ENCODE measurements at regions not wholly inside any gene's neighbourhood (a gene's known extent, or its start where the extent isn't known, plus 50 kb on each side); places are given as distances from the start of the nearest gene placed in this dataset.

DNA sequence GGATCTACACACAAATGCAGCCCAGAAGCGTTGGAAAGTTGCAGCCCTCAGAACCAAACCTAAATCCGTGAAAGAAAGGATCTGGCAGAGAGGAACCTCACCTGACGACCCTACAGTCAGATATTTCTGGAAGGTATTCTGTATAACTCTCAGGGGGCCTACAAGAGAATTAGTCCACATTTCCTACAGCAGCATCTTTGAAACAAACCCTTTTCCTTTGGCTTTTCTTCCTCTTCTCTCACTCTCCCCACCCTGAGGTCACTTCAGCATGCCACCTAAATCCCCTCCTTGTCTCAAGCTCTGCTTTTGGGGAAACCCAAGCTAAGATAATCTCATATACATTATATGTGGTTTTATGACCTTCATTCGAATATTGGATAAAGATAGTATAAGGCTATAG, 719.0 kb upstream of the MIR17HG start:
- Histone ChIP-seq H3K27me3 (no peaks in the 10 kb centered on the region), H3K4me1 (no peaks in the 10 kb centered on the region), H3K36me3 (no peaks in the 10 kb centered on the region), H3K27ac (no peak overlapping the region), H3K4me3 (no peak overlapping the region), H3K9me3 (no peaks in the 10 kb centered on the region)
- ATAC-seq = no peak
- WGBS, 2 donors (ENCODE audit: low coverage in 1 of 2) = 68 to 75% methylated on average over 3 to 4 of the region's 4 CpGs
- no peak for TF ChIP-seq EP300 (IDR thresholded peaks at IDR 0.05)
- TF ChIP-seq, protein P1, sequence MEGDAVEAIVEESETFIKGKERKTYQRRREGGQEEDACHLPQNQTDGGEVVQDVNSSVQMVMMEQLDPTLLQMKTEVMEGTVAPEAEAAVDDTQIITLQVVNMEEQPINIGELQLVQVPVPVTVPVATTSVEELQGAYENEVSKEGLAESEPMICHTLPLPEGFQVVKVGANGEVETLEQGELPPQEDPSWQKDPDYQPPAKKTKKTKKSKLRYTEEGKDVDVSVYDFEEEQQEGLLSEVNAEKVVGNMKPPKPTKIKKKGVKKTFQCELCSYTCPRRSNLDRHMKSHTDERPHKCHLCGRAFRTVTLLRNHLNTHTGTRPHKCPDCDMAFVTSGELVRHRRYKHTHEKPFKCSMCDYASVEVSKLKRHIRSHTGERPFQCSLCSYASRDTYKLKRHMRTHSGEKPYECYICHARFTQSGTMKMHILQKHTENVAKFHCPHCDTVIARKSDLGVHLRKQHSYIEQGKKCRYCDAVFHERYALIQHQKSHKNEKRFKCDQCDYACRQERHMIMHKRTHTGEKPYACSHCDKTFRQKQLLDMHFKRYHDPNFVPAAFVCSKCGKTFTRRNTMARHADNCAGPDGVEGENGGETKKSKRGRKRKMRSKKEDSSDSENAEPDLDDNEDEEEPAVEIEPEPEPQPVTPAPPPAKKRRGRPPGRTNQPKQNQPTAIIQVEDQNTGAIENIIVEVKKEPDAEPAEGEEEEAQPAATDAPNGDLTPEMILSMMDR (IDR thresholded peaks at IDR 0.05) = no peak

DNA sequence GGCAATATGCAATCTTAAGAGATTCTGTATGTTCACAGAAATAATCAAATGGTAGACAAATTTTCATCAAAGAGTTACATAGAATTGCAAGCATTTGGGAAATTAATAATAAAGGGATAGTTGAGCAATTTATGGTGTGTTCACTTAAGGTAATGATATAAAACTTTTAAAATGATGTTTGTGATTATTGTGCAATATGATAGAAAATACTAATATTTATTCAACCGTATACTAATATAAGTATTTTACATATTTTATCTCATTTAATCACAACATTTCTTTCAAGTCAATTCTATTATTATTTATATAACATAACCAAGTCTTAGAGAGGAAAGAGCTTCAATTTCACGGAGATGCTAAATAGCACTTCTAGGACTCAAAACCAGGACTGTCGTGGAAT, 716.8 kb upstream of the MIR17HG start:
- Histone ChIP-seq H3K9me3 (no peaks in the 10 kb centered on the region), H3K4me1 (no peaks in the 10 kb centered on the region), H3K4me3 (no peak overlapping the region), H3K27ac (no peak overlapping the region), H3K36me3 (no peaks in the 10 kb centered on the region), H3K27me3 (no peaks in the 10 kb centered on the region)
- no peak for ATAC-seq
- TF ChIP-seq EP300 (IDR thresholded peaks at IDR 0.05) (no peak), POLR2AphosphoS5 (IDR thresholded peaks at IDR 0.05) (no peak), POLR2A (IDR thresholded peaks at IDR 0.05) (no peak)
- TF ChIP-seq, protein P1 (IDR thresholded peaks at IDR 0.05) = no peak
- 88 to 92% methylated on average over 3 of the region's 3 CpGs for WGBS, 2 donors (ENCODE audit: low coverage in 1 of 2)

DNA sequence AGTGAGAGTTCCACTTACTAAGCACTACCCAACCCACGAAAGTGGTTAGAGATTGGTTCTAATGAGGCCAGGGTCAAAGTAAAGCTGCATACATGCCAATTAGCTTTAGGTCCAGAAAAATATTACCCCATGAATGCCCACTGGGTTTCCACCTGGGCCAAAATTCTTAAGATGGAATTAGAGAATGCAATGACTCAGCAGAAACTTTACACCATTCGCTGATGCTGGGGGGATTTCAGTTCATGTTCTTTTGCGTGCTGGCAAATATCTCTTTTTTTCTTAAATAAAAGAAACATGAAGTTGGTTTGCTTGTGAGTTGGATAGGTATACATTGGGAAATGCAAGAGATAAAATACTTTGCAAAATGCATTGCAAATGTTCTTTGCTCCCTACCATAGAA, 715.3 kb upstream of the MIR17HG start:
- H3K27me3 ChIP-seq = no peaks in the 10 kb centered on the region
- no peak overlapping the region for H3K27ac ChIP-seq
- no peaks in the 10 kb centered on the region for H3K36me3 ChIP-seq
- no peak overlapping the region for H3K4me3 ChIP-seq
- ATAC-seq = no peak
- H3K4me1 ChIP-seq = no peaks in the 10 kb centered on the region
- H3K9me3 ChIP-seq = no peaks in the 10 kb centered on the region
- no peak for TF ChIP-seq POLR2A (IDR thresholded peaks at IDR 0.05)
- no peak for TF ChIP-seq EP300 (IDR thresholded peaks at IDR 0.05)
- TF ChIP-seq POLR2AphosphoS5 (IDR thresholded peaks at IDR 0.05) = no peak
- TF ChIP-seq, protein P1 (IDR thresholded peaks at IDR 0.05) = no peak
- WGBS, 2 donors (ENCODE audit: low coverage in 1 of 2) = 83 to 88% methylated on average over 3 of the region's 3 CpGs

DNA sequence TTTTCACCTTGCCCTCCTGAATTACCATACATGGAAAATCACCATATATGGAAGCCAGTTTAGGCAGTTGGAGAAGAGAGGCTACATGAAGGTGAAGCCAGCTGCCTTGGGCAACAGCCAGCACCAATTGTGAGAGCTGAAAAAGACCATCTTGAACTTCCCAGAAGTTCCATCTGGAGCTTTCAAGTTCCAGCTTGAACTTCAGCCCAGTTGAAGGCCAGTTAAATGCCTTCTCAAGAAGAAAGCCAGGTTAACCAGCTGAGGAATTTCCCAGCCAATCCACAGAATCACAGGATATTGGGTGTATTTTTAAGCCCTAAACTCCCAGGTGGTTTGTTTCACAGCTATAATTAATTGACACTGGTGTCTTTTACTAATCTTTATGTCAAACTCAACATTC, 713.6 kb upstream of the MIR17HG start:
- TF ChIP-seq POLR2A (IDR thresholded peaks at IDR 0.05) (no peak), POLR2AphosphoS5 (IDR thresholded peaks at IDR 0.05) (no peak), EP300 (IDR thresholded peaks at IDR 0.05) (no peak)
- TF ChIP-seq, protein P1 (IDR thresholded peaks at IDR 0.05) = no peak
- Histone ChIP-seq H3K4me1 (no peaks in the 10 kb centered on the region), H3K9me3 (no peaks in the 10 kb centered on the region), H3K27me3 (no peaks in the 10 kb centered on the region), H3K27ac (no peak overlapping the region), H3K4me3 (no peak overlapping the region), H3K36me3 (no peaks in the 10 kb centered on the region)
- ATAC-seq = no peak

DNA sequence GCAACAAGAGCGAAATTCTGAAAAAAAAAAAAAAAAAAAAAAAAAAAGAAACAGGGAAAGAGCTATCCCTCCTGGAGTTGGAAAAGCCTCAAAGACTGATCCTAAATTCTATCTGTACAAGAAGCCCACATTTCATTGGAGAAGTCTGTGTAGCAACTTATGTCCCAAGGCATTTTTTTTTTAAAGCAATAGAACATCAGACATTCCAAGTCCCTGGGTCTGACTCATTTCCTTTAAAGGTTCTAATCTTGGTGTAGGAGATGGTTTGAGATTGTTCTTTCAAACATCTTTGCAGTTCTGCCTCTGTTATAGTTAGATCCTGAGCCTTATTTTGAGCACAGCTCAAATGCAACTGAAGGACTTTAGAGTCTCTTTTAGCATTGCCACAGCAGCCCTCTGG, 706.5 kb upstream of the MIR17HG start:
- Histone ChIP-seq H3K4me1 (no peaks in the 10 kb centered on the region), H3K27me3 (no peaks in the 10 kb centered on the region), H3K9me3 (no peaks in the 10 kb centered on the region), H3K4me3 (no peak overlapping the region), H3K36me3 (no peaks in the 10 kb centered on the region), H3K27ac (no peak overlapping the region)
- TF ChIP-seq POLR2A (IDR thresholded peaks at IDR 0.05) = no peak
- TF ChIP-seq EP300 (IDR thresholded peaks at IDR 0.05) = no peak
- TF ChIP-seq, protein P1 (IDR thresholded peaks at IDR 0.05) = no peak
- TF ChIP-seq POLR2AphosphoS5 (IDR thresholded peaks at IDR 0.05) = no peak
- 83% methylated on average over 1 of the region's 1 CpG; no CpG with 5 or more reads in 1 of the 2 donors for WGBS, 2 donors (ENCODE audit: low coverage in 1 of 2)
- no peak for ATAC-seq

Data from gastroesophageal sphincter (tissue), 4 donors.